Tibial nerve (tissue), 4 donors: ENCODE measurements at regions not wholly inside any gene's neighbourhood (a gene's known extent, or its start where the extent isn't known, plus 50 kb on each side); places are given as distances from the start of the nearest gene placed in this dataset.

ENCODE experiments used
- EP300 ChIP-seq, 2 donors: sonication (generic); formaldehyde crosslinking; IDR thresholded peaks; one replicate each; pipeline ENCODE4 v1.6.1; 2017; ENCODE audit warnings: antibody characterized with exemption in 2 of 2, mild to moderate bottlenecking in 1 of 2
- POLR2A ChIP-seq, 2 donors: fragments of 450-650 bp; IDR thresholded peaks; one replicate each; pipeline ENCODE4 v1.6.1; 2017; ENCODE audit warnings: antibody characterized with exemption in 2 of 2, mild to moderate bottlenecking in 2 of 2, moderate library complexity in 2 of 2
- TF ChIP-seq, protein P1 (sequence below), 5 experiments: fragments of 200-600 bp in 3 of 5; fragments of 450-650 bp in 2 of 5; sonication (generic) in 3 of 5; IDR thresholded peaks; one replicate each; pipeline ENCODE4 v1.5.1; 2016 to 2019; ENCODE audit warnings: antibody characterized with exemption in 5 of 5, mild to moderate bottlenecking in 3 of 5, moderate library complexity in 2 of 5

DNA sequence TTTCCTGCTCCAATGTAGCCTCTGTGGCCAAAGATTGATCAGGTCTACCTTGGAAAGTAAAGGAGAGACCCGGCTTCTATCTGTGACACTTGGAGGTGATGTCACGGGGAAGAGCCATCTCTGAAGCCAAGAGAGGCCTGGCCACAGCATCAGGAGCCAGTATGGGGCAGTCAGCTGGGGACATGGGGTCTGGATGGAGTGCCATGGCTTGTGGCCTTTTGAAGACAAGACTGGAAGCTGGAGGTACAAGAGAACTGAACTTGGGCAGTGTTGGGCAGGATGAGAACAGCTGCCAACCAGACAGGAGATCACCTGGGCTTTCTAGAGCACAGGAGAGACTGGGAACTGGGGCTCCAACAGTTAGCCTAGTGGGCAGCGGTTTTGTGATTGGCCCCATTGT, 190.7 kb downstream of the TENT4A start:
- TF ChIP-seq, protein P1, sequence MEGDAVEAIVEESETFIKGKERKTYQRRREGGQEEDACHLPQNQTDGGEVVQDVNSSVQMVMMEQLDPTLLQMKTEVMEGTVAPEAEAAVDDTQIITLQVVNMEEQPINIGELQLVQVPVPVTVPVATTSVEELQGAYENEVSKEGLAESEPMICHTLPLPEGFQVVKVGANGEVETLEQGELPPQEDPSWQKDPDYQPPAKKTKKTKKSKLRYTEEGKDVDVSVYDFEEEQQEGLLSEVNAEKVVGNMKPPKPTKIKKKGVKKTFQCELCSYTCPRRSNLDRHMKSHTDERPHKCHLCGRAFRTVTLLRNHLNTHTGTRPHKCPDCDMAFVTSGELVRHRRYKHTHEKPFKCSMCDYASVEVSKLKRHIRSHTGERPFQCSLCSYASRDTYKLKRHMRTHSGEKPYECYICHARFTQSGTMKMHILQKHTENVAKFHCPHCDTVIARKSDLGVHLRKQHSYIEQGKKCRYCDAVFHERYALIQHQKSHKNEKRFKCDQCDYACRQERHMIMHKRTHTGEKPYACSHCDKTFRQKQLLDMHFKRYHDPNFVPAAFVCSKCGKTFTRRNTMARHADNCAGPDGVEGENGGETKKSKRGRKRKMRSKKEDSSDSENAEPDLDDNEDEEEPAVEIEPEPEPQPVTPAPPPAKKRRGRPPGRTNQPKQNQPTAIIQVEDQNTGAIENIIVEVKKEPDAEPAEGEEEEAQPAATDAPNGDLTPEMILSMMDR (IDR thresholded peaks at IDR 0.05): no peak
- TF ChIP-seq POLR2A (IDR thresholded peaks at IDR 0.05) (no peak), EP300 (IDR thresholded peaks at IDR 0.05) (no peak)
